PC-3 (cell line): ENCODE measurements at regions not wholly inside any gene's neighbourhood (a gene's known extent, or its start where the extent isn't known, plus 50 kb on each side); places are given as distances from the start of the nearest gene placed in this dataset.

Experiments
- CTCF ChIP-seq: fragments of 300-600 bp; sonication (generic); conservative IDR thresholded peaks from 2 replicates; pipeline ENCODE4 v1.5.1; 2017; ENCODE audit warnings: antibody characterized with exemption, low read depth, mild to moderate bottlenecking, low read length
- EZH2phosphoT487 ChIP-seq: fragments of 300-600 bp; sonication (generic); IDR thresholded peaks from 2 replicates; pipeline ENCODE4 v1.6.1; 2018; ENCODE audit warnings: mild to moderate bottlenecking, antibody characterized with exemption, low read length, borderline replicate concordance

GRCh38 chr2:239546541-239546940, 145.7 kb upstream of the HDAC4 start:
- TF ChIP-seq CTCF, result no peak
- no peak for TF ChIP-seq EZH2phosphoT487
